Motor neuron (in vitro differentiated cells): ENCODE measurements at regions not wholly inside any gene's neighbourhood (a gene's known extent, or its start where the extent isn't known, plus 50 kb on each side); places are given as distances from the start of the nearest gene placed in this dataset.
"Not testable (repeated sequence)": the region's sequence is repeated elsewhere in the genome, so short reads cannot be mapped to it uniquely, and the experiment has no call there.

Source experiments
- ATAC-seq, 8 experiments: fragments of 200-7000 bp; cut with Tn5 transposase; replicated peaks in 6 of 8; 2 replicates each; pipeline ENCODE4 v1.8.0; 2021; ENCODE audit warnings: mild to moderate bottlenecking in 8 of 8, moderate library complexity in 8 of 8
- H3K27ac ChIP-seq, 2 donors: fragments of 250-450 bp; sonication (Bioruptor Pico); 2 replicates each; pipeline ENCODE4 v1.9.0; 2021; ENCODE audit warnings: antibody characterized with exemption in 2 of 2, mild to moderate bottlenecking in 2 of 2, moderate library complexity in 1 of 2
- H3K4me1 ChIP-seq, 2 donors: fragments of 250-450 bp; sonication (Bioruptor Pico); replicated peaks in 1 of 2; 2 replicates each; pipeline ENCODE4 v1.6.1; 2021; ENCODE audit warnings: antibody characterized with exemption in 2 of 2, mild to moderate bottlenecking in 2 of 2, moderate library complexity in 1 of 2
- H3K4me3 ChIP-seq, 5 donors: fragments of 250-450 bp; sonication (Bioruptor Pico); 2 replicates each; pipeline ENCODE4 v1.9.0; 2021; ENCODE audit warnings: antibody characterized with exemption in 5 of 5, mild to moderate bottlenecking in 5 of 5, moderate library complexity in 4 of 5
- WGBS, 10 experiments: fragments of 450-650 bp; shearing (Covaris generic); methylation state at CpG; one replicate each; pipeline ENCODE4 v1.0.0; 2022; 5-methylcytosine and 5-hydroxymethylcytosine counted together
- in situ Hi-C, 9 experiments: fragments of 400-800 bp; cut with MboI; loops; one replicate each; pipeline ENCODE4 v1.15.0; 2021; ENCODE audit warnings: low sequenced_read_pairs in 9 of 9, low pct_unique_long_range_greater_than_20kb in 2 of 9; ENCODE audit not compliant: unreplicated experiment in 9 of 9

DNA sequence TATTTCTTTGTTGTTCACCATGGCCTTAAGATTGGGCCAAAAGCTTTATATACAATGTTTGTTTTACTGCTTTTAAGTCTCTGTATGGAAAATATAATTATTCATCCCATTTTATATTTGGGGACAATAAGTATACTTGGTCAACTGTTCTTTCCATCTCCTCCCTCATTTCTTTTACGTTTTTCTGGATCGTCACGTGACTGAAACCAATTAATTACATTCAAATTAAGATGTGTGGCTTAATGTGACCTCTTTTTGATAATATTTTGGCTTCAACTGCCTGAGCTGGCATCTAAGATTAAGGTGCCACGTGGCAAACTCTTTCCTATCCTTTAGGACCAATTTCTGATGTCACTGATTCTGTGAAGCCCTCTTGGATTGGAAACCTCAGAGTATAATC is 250.1 kb upstream of the SGCD start:
- no peak overlapping the region for H3K4me3 ChIP-seq
- H3K27ac ChIP-seq = no peak overlapping the region
- WGBS, 10 experiments = 47 to 97% (median 83%) methylated on average over 2 to 4 of the region's 4 CpGs
- in situ Hi-C loops = no loop called here
- no peaks in the 10 kb centered on the region for H3K4me1 ChIP-seq
- ATAC-seq = no peak

GRCh38 chr5:156087577-156088110 is 239.3 kb upstream of the SGCD start:
- H3K4me3 ChIP-seq = no peak overlapping the region
- ATAC-seq = peak in 5 of 8 experiments; percentile 70 to 85 (median 73)
- WGBS, 10 experiments = 47 to 100% (median 91%) methylated on average over 2 to 5 of the region's 5 CpGs; no CpG with 5 or more reads in 1 of the 10 experiments
- in situ Hi-C loops = no loop called here
- no peaks in the 10 kb centered on the region for H3K4me1 ChIP-seq
- no peak overlapping the region for H3K27ac ChIP-seq

- ATAC-seq, H3K4me3 ChIP-seq, H3K4me1 ChIP-seq, H3K27ac ChIP-seq, in situ Hi-C loops: not testable (repeated sequence)
- 0 to 96% (median 84%) methylated on average over 1 to 6 of the region's 10 CpGs; no CpG with 5 or more reads in 2 of the 10 experiments for WGBS, 10 experiments
Measured at GRCh38 chr5:156089955-156090940, 236.7 kb upstream of the SGCD start.

- no peak overlapping the region for H3K4me3 ChIP-seq
- no peak for ATAC-seq
- in situ Hi-C loops = no loop called here
- no peak overlapping the region for H3K27ac ChIP-seq
- no peaks in the 10 kb centered on the region for H3K4me1 ChIP-seq
- WGBS, 10 experiments = 88 to 100% (median 100%) methylated on average over 1 to 2 of the region's 2 CpGs; no CpG with 5 or more reads in 1 of the 10 experiments
Measured at GRCh38 chr5:156093024-156093423, 233.9 kb upstream of the SGCD start.

DNA sequence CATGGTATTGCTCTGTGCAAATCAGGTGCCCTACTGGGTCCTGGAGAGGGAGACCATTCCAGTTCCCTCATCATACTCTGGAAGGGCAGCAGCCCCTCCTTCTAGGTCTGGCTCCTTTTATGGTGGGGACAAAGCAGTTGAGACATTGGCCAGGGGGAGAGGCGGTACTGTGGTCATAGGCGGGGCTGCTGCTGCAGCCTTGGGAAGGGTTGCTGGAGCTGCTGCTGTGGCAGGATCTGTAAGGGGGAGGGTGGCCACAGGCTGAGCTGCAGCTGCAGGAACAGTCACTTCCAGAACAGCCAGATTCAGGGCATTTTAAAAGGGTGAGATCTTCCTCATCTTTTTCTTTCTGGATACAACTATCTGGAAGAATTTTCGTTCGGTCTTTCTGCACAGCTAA is 233.0 kb upstream of the SGCD start:
- Histone ChIP-seq H3K4me1 (no peaks in the 10 kb centered on the region), H3K27ac (no peak overlapping the region), H3K4me3 (no peak overlapping the region)
- ATAC-seq = peak; percentile 50 to 100 (median 68)
- 0 to 92% (median 68%) methylated on average over 2 to 4 of the region's 4 CpGs; no CpG with 5 or more reads in 4 of the 10 experiments for WGBS, 10 experiments
- in situ Hi-C loops = no loop called here

- no peak overlapping the region for H3K4me3 ChIP-seq
- 80 to 100% (median 91%) methylated on average over 1 to 3 of the region's 3 CpGs; no CpG with 5 or more reads in 3 of the 10 experiments for WGBS, 10 experiments
- H3K27ac ChIP-seq = no peak overlapping the region
- in situ Hi-C loops = no loop called here
- no peaks in the 10 kb centered on the region for H3K4me1 ChIP-seq
- no peak for ATAC-seq
Measured at GRCh38 chr5:156095709-156096241, 231.2 kb upstream of the SGCD start.

- Histone ChIP-seq H3K4me3 (no peak overlapping the region), H3K27ac (no peak overlapping the region), H3K4me1 (no peaks in the 10 kb centered on the region)
- 60 to 100% (median 78%) methylated on average over 1 of the region's 1 CpG; no CpG with 5 or more reads in 1 of the 10 experiments for WGBS, 10 experiments
- ATAC-seq = no peak
- in situ Hi-C loops = no loop called here
Measured at GRCh38 chr5:156096259-156096658, 230.7 kb upstream of the SGCD start.

DNA sequence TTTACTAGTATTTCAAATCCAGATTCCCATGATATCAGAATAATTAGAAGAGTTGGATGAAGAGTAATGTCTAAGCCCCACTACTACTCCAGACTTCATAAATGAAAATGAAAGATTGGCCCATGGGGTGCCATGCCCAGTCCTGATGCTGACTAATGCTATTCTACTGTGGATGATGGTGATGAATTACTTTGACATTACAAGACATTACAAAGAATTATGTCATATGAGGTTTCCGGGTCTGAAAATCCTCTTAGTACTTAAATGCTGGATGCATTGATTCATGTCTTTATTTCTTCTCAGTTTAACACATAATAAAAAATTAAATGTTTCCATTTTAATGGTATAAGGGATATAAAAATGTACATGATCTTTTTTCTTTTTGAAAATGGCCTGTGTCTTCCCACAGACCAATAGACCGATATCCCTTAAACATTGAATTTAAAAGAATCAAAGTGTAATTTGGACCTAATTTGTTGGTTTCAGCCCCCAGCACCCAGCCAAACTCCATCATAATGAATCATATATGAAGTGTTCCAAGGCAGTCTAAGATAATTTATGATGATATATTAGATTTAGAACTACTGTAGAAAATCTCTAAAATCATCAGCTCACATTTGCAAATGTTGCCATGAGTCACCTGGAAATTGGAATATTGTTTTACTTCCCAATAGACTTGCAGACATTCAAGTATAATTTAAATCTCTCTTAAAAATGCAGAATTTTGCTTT is 223.6 kb upstream of the SGCD start:
- Histone ChIP-seq H3K4me1 (peaks cover 0 to 15% of the 10 kb centered on the region in 2 donors), H3K4me3 (no peak overlapping the region), H3K27ac (no peak overlapping the region)
- ATAC-seq = peak in 6 of 8 experiments; percentile 50 to 76 (median 66)
- 25 to 100% (median 75%) methylated on average over 1 to 2 of the region's 2 CpGs; no CpG with 5 or more reads in 3 of the 10 experiments for WGBS, 10 experiments
- in situ Hi-C loops = no loop called here

GRCh38 chr5:156109317-156110023 is 217.5 kb upstream of the SGCD start:
- in situ Hi-C loops = no loop called here
- Histone ChIP-seq H3K27ac (no peak overlapping the region), H3K4me3 (no peak overlapping the region), H3K4me1 (peaks cover 0 to 2% of the 10 kb centered on the region in 2 donors)
- 43 to 100% (median 82%) methylated on average over 1 to 2 of the region's 2 CpGs; no CpG with 5 or more reads in 1 of the 10 experiments for WGBS, 10 experiments
- ATAC-seq = no peak

DNA sequence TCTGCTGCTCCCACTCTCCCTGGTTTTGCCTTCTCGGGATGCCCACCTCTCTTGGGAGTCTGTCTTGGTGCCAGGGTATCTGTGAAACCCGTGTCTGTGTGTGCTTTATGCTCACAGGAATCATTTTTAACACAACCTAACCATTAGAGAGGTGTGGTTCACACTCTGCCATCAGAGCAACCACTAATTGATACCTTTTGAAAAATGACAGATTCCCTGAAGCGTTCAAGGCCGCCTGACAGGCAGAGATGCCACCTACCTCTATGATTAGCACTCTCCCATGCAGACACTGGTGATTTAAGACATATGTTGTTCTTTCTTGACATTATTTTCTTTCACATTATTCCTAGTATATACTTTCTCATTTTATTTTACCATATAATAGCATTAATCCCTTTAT is 207.3 kb upstream of the SGCD start:
- ATAC-seq = no peak
- no peak overlapping the region for H3K27ac ChIP-seq
- no peak overlapping the region for H3K4me3 ChIP-seq
- in situ Hi-C loops = no loop called here
- no peaks in the 10 kb centered on the region for H3K4me1 ChIP-seq
- 0 to 87% (median 76%) methylated on average over 1 to 4 of the region's 4 CpGs; no CpG with 5 or more reads in 6 of the 10 experiments for WGBS, 10 experiments

DNA sequence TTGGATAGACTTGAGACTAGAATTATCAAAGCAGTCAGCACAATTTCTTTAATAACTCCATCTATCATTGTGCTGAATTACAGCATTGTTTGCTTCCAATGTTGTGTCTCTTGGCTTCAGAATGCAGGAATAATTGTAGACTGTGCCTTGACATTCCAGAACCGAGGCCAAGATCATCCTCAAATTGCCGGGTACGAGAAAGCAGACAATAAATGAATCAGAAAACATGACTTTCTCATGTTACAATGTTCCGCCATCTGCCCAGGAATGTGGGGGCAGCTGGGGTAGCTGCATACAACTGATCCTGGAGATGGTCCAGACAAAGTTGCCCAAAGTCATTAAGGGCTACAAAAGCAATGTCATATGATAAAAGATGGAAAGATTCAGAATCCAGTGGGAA is 206.2 kb upstream of the SGCD start:
- 4 to 88% (median 71%) methylated on average over 1 to 4 of the region's 4 CpGs; no CpG with 5 or more reads in 1 of the 10 experiments for WGBS, 10 experiments
- no peak for ATAC-seq
- no peaks in the 10 kb centered on the region for H3K4me1 ChIP-seq
- in situ Hi-C loops = no loop called here
- no peak overlapping the region for H3K4me3 ChIP-seq
- no peak overlapping the region for H3K27ac ChIP-seq

DNA sequence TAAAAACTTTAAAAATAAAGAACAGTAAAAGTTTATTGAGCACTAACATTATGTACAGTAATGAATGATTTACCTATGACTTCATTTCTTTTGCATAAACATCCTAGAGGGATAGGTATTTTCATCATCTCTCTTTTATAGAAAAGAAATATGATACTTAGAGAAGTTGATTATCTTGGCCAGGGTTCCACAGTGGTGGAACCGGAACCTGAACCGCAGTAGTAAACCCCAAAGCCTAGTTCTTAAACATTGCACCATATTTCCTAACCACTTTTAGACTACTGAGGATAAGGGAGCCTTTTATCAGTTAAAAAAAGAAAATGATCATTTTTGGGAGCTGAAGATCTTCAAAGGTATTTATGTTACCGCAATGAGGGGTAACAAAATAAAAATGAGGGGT is 205.7 kb upstream of the SGCD start:
- no peak overlapping the region for H3K27ac ChIP-seq
- 35 to 100% (median 94%) methylated on average over 1 to 3 of the region's 3 CpGs for WGBS, 10 experiments
- no peak for ATAC-seq
- H3K4me1 ChIP-seq = no peaks in the 10 kb centered on the region
- no peak overlapping the region for H3K4me3 ChIP-seq
- in situ Hi-C loops = no loop called here
